Amniotic stem cell (primary cell): ENCODE measurements at regions not wholly inside any gene's neighbourhood (a gene's known extent, or its start where the extent isn't known, plus 50 kb on each side); places are given as distances from the start of the nearest gene placed in this dataset.

ENCODE experiments used
- DNase-seq: peaks from one replicate; lab custom pipeline; 2025; lab: John Stamatoyannopoulos, UW

DNA sequence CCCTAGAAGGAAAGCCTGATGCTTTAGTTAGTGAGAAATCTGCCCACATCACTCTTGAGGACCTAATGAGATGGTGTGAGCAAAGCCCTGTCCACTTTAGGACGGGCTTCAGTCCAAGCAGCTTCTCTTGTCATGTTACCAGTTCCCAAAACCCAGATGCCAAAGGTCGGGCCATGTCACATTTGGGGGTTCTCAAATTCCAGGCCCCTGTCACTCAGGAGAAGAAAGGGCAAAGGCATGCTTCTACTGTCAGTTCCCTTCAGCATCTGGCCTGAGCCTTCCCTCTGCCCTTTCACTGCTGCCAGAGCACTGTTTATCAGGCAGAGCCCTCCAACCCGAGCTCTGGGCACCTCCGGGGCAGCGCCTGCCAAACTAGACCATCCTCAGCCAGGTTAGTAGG is 556.0 kb downstream of the BNC2 start:
- DNase-seq: no peak

GRCh38 chr9:16315720-16316119 is 554.8 kb downstream of the BNC2 start:
- DNase-seq: no peak

GRCh38 chr9:16316456-16316855 is 554.0 kb downstream of the BNC2 start:
- DNase-seq: no peak

DNA sequence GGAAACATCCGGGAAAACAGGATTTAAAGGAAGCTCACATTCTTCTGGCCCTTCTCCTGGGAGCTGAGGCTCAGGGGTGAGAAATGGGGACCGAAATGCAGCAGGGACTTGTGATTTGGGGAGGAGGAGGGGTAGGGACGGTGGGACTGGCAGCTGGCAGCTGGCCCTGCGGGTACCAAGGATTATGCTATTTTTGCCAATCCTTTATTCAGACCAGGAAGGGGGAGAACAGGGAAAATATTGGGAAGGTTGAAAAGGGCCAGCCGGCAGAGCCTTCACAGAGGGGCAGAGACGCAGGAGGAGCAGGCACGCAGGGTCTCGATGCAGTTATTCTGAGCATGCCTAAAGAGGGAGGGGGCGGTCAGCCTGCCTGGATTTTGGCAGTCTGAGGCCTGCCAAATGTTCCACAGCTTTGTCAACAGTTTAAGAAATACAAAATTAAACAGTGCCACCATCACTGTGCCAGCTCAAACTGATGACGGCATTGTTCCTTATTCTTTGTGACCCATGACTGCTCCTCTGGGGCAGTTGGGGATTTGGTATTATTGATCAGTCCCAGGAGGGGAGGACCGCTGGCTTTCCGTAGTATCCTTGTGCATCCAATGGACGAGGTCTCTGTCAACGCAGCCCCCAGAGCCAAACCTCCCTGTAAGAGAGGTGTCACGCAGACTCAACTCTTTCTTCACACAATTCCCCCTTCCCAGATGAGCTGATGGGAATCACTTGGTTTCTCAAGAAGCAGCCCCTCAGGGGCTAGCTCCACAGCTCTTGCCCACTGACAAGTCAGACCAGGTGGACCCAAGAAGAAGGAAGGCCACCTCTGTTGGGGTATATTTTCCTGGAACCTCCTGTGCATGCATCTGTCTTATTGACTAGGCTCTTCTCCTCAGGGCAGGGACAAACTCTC is 553.3 kb downstream of the BNC2 start:
- no peak for DNase-seq

GRCh38 chr9:16318516-16319060 is 551.9 kb downstream of the BNC2 start:
- DNase-seq: no peak

- no peak for DNase-seq
These were observed 550.8 kb downstream of the BNC2 start for GRCh38 chr9:16319646-16320045.

- no peak for DNase-seq
These were observed 550.0 kb downstream of the BNC2 start for GRCh38 chr9:16320338-16320902.

- DNase-seq: no peak
These were observed 548.9 kb downstream of the BNC2 start for GRCh38 chr9:16321461-16322119.

DNA sequence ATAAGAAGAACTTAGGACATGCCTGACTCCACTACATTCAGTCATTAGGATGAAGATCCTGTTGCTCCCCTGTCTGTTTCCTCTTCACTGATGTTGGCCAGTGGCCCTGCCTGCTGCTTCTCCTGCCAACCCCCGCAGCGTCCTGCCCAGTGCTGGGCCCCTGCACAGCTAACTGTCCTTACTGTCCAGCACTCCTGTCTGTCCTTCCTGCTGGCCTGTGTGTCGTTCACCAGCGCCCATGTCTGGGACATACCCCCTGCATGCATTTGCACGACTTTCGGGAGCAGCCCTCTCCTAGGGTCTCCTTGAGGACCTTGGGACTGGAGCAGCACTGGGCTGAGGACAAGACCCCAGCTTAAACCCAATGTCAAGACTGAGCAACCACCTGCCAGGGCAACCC is 547.6 kb downstream of the BNC2 start:
- no peak for DNase-seq

GRCh38 chr9:16325966-16326365 is 544.5 kb downstream of the BNC2 start:
- DNase-seq: no peak

GRCh38 chr9:16328349-16328748 is 542.1 kb downstream of the BNC2 start:
- DNase-seq: no peak

DNA sequence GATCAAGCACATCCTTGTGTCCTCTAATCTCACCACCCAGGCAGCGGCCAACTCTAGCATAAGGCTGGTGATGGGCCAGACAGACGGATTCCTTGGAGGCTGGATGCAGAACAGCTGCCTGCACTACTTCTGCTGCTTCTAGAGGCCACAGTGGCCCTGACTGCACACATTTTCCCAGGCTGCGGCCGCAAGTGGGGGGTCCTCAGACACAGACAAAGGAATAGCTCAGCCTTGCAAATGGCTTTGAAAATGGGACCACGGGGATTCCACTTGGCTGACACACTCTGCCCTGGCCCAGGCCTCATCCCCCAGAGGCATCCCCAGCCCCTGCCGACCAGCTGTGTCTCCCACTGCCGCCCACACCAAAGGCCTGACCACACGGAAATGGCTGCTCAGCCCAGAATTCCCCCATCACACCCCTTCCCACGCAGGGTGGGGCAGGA is 540.8 kb downstream of the BNC2 start:
- no peak for DNase-seq

DNA sequence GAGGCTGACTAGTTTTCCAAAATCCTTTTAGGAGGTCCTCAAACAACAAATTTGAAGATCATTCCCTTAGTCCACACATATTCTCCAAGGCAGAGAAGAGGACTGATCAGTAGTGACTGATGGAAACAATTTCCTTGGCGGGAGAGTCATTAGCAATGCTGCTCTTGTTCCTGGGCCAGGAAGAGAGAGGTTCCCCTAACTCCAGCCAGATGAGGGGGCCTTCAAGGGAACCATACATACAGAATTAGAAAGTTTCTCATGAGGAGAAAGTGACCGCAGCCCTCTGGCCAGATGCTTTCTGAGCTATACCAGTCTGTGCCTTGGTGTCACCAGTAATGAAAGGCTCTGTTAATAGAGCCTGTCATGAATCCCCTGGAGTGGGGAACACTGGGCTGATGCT is 539.4 kb downstream of the BNC2 start:
- DNase-seq: no peak

GRCh38 chr9:16331527-16331926 is 538.9 kb downstream of the BNC2 start:
- no peak for DNase-seq

- DNase-seq: no peak
These were observed 536.8 kb downstream of the BNC2 start for GRCh38 chr9:16333691-16334090.

GRCh38 chr9:16335788-16336580 is 534.5 kb downstream of the BNC2 start:
- DNase-seq: peak; percentile 93

DNA sequence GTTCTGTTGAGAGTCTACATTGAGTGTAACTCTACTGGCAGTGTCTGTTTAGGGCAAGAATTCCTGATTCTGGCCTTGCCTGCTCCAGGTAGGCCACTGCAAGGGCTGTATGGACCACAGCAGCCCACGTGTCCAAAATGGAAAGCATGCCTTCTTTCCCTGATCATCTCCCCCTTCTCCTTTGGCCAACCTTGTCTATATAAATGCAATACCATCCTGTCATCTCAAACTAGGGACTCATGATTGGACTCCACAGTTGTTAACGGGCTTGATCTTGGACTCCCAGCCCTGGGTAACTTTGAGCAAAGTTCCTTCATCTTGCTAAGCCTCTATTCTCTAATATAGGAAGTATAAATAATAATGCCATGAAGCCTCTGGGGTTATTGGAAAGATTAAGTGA is 533.6 kb downstream of the BNC2 start:
- no peak for DNase-seq

DNA sequence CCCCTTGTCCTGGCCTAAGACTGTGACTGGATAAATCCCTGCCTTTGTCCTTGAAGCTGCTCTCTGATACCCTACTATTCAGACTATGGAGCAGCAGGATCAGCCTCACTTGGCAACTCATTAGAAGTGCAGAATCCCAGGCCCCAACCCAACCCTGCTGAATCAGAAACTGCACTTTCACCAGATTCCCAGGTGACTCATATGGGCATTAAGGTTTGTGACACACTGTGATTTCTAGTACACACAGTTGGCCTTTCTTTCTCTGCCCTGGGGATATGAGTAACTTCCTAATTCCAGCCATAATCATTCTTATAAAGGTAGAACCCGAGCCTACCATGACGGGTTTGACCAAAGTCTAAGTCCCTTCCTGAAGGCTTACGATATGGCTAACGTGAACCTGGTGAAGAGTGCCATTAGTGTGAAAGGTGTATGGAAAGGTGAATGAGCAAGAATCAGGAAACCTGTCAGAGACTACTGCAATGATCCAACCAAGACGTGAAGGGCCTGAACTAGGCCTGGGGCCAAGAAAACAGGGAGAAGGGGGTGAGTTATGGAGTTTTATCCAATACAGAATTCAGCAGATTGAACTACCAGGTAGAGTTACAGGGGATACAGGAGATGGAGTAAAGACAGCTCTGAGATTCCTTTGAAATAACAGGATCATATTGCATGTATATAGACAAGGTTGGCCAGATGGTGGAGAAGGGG is 533.0 kb downstream of the BNC2 start:
- DNase-seq: peak; percentile 60

- no peak for DNase-seq
These were observed 529.3 kb downstream of the BNC2 start for GRCh38 chr9:16341177-16341576.

DNA sequence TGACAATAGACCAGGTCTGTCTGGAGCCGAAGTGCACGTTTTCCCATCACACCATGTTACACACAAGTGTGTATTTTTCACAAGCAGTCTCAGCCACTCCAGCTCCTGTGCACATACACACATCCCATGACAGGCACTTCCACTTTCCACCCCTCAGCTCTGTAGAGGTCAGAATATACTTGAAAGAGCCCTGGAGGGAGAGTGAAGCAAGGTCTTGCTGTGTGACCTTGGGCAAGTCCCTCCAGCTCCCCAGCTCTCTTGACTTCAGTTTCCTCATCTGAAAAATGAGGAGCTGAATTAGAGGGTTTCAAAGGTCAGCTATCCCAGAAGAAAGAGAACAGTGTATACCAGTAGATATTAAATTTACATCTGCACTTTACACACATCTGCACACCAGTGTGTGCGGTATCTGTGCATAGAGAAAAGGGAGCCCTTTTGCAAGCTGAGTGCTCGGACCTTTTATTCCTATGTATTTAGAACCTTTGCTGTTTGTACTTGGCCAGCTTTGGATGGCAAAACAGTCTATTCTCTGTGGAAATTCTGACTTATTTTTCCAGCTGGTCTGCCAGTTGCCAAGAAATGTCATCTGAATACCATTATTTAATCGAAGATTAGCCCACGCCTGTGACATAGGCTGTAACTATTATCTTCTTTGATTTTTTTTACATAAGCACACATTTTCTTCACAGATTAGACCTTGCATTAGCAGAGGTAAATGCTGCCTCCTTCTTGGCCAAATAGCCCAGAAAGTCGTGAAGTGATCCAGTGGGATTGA is 528.0 kb downstream of the BNC2 start:
- DNase-seq: no peak
